ENCODE measurements at regions not wholly inside any gene's neighbourhood (a gene's known extent, or its start where the extent isn't known, plus 50 kb on each side); places are given as distances from the start of the nearest gene placed in this dataset.
"Not testable (repeated sequence)": the region's sequence is repeated elsewhere in the genome, so short reads cannot be mapped to it uniquely, and the experiment has no call there.

DNA sequence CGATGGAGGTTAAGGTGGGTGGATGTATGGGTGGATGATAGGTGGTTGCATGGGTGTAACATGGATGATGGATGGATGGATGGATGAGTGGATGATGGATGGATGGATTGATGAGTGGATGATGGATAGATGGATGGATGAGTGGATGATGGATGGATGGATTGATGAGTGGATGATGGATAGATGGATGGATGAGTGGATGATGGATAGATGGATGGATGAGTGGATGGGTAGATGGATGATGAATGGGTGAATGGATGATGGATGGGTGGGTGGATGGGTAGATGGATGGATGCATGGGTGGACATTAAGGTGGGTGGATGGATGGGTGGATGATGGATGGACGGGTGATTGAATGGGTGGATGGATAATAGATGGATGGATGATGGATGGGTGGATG is 136.5 kb upstream of the FOXD4L5 start:
- TF ChIP-seq, protein P1, sequence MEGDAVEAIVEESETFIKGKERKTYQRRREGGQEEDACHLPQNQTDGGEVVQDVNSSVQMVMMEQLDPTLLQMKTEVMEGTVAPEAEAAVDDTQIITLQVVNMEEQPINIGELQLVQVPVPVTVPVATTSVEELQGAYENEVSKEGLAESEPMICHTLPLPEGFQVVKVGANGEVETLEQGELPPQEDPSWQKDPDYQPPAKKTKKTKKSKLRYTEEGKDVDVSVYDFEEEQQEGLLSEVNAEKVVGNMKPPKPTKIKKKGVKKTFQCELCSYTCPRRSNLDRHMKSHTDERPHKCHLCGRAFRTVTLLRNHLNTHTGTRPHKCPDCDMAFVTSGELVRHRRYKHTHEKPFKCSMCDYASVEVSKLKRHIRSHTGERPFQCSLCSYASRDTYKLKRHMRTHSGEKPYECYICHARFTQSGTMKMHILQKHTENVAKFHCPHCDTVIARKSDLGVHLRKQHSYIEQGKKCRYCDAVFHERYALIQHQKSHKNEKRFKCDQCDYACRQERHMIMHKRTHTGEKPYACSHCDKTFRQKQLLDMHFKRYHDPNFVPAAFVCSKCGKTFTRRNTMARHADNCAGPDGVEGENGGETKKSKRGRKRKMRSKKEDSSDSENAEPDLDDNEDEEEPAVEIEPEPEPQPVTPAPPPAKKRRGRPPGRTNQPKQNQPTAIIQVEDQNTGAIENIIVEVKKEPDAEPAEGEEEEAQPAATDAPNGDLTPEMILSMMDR (IDR thresholded peaks at IDR 0.05): not testable (repeated sequence)
- not testable (repeated sequence) for TF ChIP-seq POLR2A (IDR thresholded peaks at IDR 0.05)
